ENCODE measurements at regions not wholly inside any gene's neighbourhood (a gene's known extent, or its start where the extent isn't known, plus 50 kb on each side); places are given as distances from the start of the nearest gene placed in this dataset.

DNA sequence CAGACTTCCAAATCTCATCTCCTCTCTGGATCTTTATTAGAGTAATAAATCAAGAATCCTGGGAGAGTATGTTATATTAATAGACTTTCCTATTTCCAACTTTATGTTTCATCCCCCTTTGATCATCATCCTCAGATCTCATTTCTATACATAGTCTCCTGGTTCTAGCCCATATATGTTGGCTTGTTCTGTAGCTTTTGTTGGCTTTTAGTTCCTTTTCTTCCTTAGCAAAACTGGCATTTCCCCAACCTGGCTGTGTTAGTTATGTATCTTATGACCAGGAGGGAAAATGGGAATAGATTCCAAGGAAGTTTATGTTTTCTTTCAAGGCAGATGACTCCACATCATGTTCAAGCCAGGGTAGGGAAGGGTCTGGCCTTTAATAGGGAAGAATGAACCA lies 2464.5 kb downstream of the PCDH9 start:
- no peaks in the 10 kb centered on the region for H3K9me3 Mint-ChIP-seq (ENCODE audit: unreplicated experiment)
- no peak overlapping the region for H3K4me3 Mint-ChIP-seq (ENCODE audit: unreplicated experiment)
- H3K36me3 Mint-ChIP-seq (ENCODE audit: unreplicated experiment): no peaks in the 10 kb centered on the region
- DNase-seq (ENCODE audit: extremely low spot score, unreplicated experiment): no peak
- no peak overlapping the region for H3K27ac Mint-ChIP-seq (ENCODE audit: unreplicated experiment)
- TF ChIP-seq, protein P1, sequence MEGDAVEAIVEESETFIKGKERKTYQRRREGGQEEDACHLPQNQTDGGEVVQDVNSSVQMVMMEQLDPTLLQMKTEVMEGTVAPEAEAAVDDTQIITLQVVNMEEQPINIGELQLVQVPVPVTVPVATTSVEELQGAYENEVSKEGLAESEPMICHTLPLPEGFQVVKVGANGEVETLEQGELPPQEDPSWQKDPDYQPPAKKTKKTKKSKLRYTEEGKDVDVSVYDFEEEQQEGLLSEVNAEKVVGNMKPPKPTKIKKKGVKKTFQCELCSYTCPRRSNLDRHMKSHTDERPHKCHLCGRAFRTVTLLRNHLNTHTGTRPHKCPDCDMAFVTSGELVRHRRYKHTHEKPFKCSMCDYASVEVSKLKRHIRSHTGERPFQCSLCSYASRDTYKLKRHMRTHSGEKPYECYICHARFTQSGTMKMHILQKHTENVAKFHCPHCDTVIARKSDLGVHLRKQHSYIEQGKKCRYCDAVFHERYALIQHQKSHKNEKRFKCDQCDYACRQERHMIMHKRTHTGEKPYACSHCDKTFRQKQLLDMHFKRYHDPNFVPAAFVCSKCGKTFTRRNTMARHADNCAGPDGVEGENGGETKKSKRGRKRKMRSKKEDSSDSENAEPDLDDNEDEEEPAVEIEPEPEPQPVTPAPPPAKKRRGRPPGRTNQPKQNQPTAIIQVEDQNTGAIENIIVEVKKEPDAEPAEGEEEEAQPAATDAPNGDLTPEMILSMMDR (IDR thresholded peaks at IDR 0.05): no peak
- peaks cover 1% of the 10 kb centered on the region for H3K4me1 Mint-ChIP-seq (ENCODE audit: unreplicated experiment)
- H3K27me3 Mint-ChIP-seq (ENCODE audit: unreplicated experiment): no peaks in the 10 kb centered on the region

DNA sequence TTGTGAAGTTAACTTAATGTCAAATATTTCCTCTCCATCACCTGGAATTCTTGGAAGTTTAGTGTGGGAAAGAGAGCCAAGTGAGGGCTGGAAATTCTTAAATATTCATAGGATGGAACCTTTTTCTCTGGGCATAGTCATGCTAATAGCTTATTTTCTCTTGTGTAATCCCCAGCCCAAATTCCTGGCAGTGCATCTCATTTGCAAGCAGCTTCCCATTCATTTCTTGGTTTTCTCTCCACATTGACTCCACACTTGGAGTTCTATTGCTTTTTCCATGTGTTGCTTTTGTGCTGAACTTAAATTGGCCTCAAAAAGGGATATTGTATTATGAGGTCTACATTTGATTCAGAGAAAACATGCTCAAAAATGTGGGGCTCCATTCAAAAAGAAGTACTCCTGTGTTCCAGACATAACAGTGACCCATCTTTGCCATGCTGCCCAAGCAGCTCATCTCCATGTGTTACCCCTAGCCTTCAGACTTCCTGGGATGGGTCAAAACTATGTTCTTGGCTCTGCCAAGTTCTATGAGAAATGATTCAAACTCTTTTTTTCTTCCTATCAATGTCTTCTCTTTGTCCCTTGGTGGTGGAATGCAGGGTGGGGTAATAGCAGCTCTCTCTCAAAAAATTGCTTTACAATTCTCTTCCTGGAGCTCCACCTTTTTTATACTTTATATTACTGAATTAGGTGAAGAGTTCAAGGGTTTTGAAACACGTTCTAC lies 2471.5 kb downstream of the PCDH9 start:
- Mint-ChIP-seq H3K36me3 (ENCODE audit: unreplicated experiment) (no peaks in the 10 kb centered on the region), H3K27ac (ENCODE audit: unreplicated experiment) (no peak overlapping the region), H3K4me3 (ENCODE audit: unreplicated experiment) (no peak overlapping the region), H3K4me1 (ENCODE audit: unreplicated experiment) (no peaks in the 10 kb centered on the region), H3K9me3 (ENCODE audit: unreplicated experiment) (no peaks in the 10 kb centered on the region), H3K27me3 (ENCODE audit: unreplicated experiment) (no peaks in the 10 kb centered on the region)
- TF ChIP-seq, protein P1 (IDR thresholded peaks at IDR 0.05): no peak
- no peak for DNase-seq (ENCODE audit: extremely low spot score, unreplicated experiment)

- DNase-seq (ENCODE audit: extremely low spot score, unreplicated experiment): no peak
These were observed 2473.5 kb downstream of the PCDH9 start for GRCh38 chr13:64756621-64757020.

GRCh38 chr13:64755961-64756360 lies 2474.2 kb downstream of the PCDH9 start:
- no peaks in the 10 kb centered on the region for H3K27me3 Mint-ChIP-seq (ENCODE audit: unreplicated experiment)
- TF ChIP-seq, protein P1 (IDR thresholded peaks at IDR 0.05): no peak
- H3K27ac Mint-ChIP-seq (ENCODE audit: unreplicated experiment): no peak overlapping the region
- no peaks in the 10 kb centered on the region for H3K36me3 Mint-ChIP-seq (ENCODE audit: unreplicated experiment)
- DNase-seq (ENCODE audit: extremely low spot score, unreplicated experiment): no peak
- H3K4me1 Mint-ChIP-seq (ENCODE audit: unreplicated experiment): no peaks in the 10 kb centered on the region
- H3K4me3 Mint-ChIP-seq (ENCODE audit: unreplicated experiment): no peak overlapping the region
- H3K9me3 Mint-ChIP-seq (ENCODE audit: unreplicated experiment): no peaks in the 10 kb centered on the region

More at GRCh38 chr13:64756621-64757020, 2473.5 kb downstream of the PCDH9 start:
- Mint-ChIP-seq H3K36me3 (ENCODE audit: unreplicated experiment) (no peaks in the 10 kb centered on the region), H3K27ac (ENCODE audit: unreplicated experiment) (no peak overlapping the region), H3K27me3 (ENCODE audit: unreplicated experiment) (no peaks in the 10 kb centered on the region), H3K4me1 (ENCODE audit: unreplicated experiment) (no peaks in the 10 kb centered on the region), H3K4me3 (ENCODE audit: unreplicated experiment) (no peak overlapping the region), H3K9me3 (ENCODE audit: unreplicated experiment) (no peaks in the 10 kb centered on the region)
- TF ChIP-seq, protein P1 (IDR thresholded peaks at IDR 0.05): no peak

DNA sequence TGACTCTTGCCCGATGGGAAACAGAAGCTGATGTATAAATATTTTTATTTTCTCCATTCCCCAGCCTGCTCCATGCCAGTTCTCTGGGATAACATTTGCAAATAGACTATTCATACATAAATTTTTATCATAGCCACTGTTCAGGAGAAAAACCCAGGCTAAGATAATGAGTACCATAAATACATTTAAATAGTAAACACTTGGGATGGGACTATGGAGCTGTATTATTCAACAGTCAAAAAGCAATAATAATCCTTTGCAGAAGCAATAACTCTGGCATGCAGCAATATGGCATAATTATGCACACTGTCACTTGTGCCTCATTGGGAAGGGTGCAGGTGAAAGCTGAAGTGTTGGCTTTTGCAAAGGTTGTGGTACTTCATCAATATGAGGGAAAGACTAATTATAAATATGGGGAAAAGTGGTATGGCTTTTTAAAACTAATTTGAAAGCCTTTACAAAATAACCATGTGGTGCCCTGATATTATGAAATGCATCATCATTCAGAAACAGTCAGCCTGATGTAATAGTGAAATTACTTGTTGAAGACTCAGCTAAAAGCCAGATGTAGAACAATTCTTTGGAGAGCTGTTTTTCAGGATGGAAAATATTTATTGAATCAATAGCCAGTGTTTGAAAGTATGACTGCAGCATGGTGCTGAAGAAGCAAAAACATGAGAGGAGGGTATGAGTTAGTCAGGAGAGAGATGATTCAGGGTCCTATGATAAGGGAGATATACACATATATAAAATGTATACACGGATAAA lies 2476.7 kb downstream of the PCDH9 start:
- TF ChIP-seq, protein P1 (IDR thresholded peaks at IDR 0.05): no peak
- DNase-seq (ENCODE audit: extremely low spot score, unreplicated experiment): no peak
- Mint-ChIP-seq H3K27me3 (ENCODE audit: unreplicated experiment) (no peaks in the 10 kb centered on the region), H3K4me1 (ENCODE audit: unreplicated experiment) (no peaks in the 10 kb centered on the region), H3K36me3 (ENCODE audit: unreplicated experiment) (no peaks in the 10 kb centered on the region), H3K27ac (ENCODE audit: unreplicated experiment) (no peak overlapping the region), H3K9me3 (ENCODE audit: unreplicated experiment) (no peaks in the 10 kb centered on the region), H3K4me3 (ENCODE audit: unreplicated experiment) (no peak overlapping the region)
